Colonic mucosa (tissue), 4 donors: ENCODE measurements at regions not wholly inside any gene's neighbourhood (a gene's known extent, or its start where the extent isn't known, plus 50 kb on each side); places are given as distances from the start of the nearest gene placed in this dataset.

ENCODE experiments used
- DNase-seq: peaks from one replicate; pipeline ENCODE4 v3.0.0-alpha.2; 2020
- H3K27ac ChIP-seq: fragments of 200-600 bp; one replicate; pipeline ENCODE4 v1.8.0; 2021
- H3K27me3 ChIP-seq: fragments of 200-600 bp; one replicate; pipeline ENCODE4 v1.8.0; 2021
- H3K36me3 ChIP-seq: fragments of 200-600 bp; one replicate; pipeline ENCODE4 v1.8.0; 2021
- H3K4me1 ChIP-seq: fragments of 200-600 bp; one replicate; pipeline ENCODE4 v1.8.0; 2021; ENCODE audit warnings: mild to moderate bottlenecking
- H3K4me3 ChIP-seq: fragments of 200-600 bp; one replicate; pipeline ENCODE4 v1.8.0; 2021
- H3K9ac ChIP-seq, 2 donors: one replicate each; pipeline ENCODE4 v1.7.0; 2013; ENCODE audit warnings: control low read depth in 2 of 2, low read depth in 2 of 2, low read length in 2 of 2
- H3K9me3 ChIP-seq: fragments of 200-600 bp; one replicate; pipeline ENCODE4 v1.8.0; 2021
- CTCF ChIP-seq: fragments of 200-600 bp; IDR thresholded peaks from one replicate; pipeline ENCODE4 v1.8.0; 2022; ENCODE audit warnings: antibody characterized with exemption, mild to moderate bottlenecking
- intact Hi-C: fragments of 100-400 bp; cut with DNase I; formaldehyde crosslinking; loops from one replicate; pipeline ENCODE4 v1.14.1; 2022
- donor health status: healthy.
- donor health status: DM: no; HTN: no; CAD: no.
- donor health status: DM: no; HTN: no; CAD: no.

DNA sequence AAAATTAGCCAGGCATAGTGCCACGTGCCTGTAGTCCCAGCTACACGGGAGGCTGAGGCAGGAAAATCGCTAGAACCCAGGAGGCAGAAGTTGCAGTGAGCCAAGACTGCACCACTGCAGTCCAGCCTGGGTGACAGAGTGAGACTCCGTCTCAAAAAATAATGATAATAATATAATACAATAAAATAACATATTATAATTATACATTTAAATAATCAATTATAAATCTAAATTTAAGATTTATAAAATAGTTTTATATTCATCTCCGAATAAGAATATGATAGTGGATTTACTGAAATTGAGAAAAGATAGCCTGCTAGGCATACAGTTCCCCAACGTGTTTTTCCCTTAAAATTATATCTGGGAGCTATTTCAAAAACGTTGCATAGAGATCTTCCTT is 599.6 kb downstream of the CDH18 start:
- no peaks in the 10 kb centered on the region for H3K4me1 ChIP-seq
- intact Hi-C loops, result no loop called here
- no peaks in the 10 kb centered on the region for H3K36me3 ChIP-seq
- no peak for TF ChIP-seq CTCF
- no peak overlapping the region for H3K27ac ChIP-seq
- no peak overlapping the region for H3K9ac ChIP-seq
- no peaks in the 10 kb centered on the region for H3K27me3 ChIP-seq
- DNase-seq, result no peak
- no peaks in the 10 kb centered on the region for H3K9me3 ChIP-seq
- H3K4me3 ChIP-seq, result no peak overlapping the region

GRCh38 chr5:19401032-19401431 is 587.0 kb downstream of the CDH18 start:
- intact Hi-C loops, result no loop called here
- TF ChIP-seq CTCF, result no peak
- no peaks in the 10 kb centered on the region for H3K36me3 ChIP-seq
- H3K9ac ChIP-seq, result no peak overlapping the region
- no peaks in the 10 kb centered on the region for H3K9me3 ChIP-seq
- H3K27ac ChIP-seq, result no peak overlapping the region
- H3K27me3 ChIP-seq, result no peaks in the 10 kb centered on the region
- H3K4me3 ChIP-seq, result no peak overlapping the region
- H3K4me1 ChIP-seq, result no peaks in the 10 kb centered on the region
- no peak for DNase-seq

DNA sequence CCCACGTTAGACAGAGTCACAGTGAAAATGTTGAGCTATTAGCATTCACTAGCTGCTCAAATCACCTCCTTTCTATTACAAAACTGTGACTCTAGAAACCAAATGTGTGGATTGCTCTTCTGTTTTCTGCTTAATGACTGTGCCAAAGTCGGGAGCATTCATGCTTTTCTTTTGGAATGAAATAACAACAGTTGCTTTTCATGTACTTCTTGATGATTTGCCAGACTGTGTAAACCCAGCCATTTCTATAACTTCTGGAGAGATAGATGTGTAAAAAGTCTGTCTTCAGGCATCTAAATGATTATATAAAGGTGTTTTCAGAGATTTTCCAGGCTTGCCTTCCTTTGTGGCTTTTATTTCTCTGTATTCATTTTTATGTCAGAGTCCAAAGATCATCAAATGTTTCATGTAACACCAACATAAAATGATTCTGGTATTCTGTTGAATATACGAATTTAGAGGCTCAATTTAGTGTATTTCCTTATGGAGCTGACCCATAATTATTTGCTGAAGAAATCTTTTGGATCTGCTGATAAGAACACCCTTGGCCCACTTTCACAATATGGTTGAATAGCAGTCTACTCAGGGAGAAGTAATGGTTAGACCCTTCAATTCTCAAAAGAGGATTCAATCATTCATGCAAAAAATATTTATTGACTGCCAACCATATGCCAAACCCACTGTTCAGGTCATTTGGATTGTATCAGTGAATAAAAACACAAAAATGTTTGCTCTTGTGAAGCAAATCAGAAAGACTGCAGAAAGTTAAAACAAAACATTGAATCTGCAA is 581.2 kb downstream of the CDH18 start:
- intact Hi-C loops, result no loop called here
- Histone ChIP-seq H3K4me1 (no peaks in the 10 kb centered on the region), H3K27ac (no peak overlapping the region), H3K4me3 (no peak overlapping the region), H3K27me3 (no peaks in the 10 kb centered on the region), H3K9me3 (no peaks in the 10 kb centered on the region), H3K9ac (no peak overlapping the region), H3K36me3 (no peaks in the 10 kb centered on the region)
- no peak for TF ChIP-seq CTCF
- no peak for DNase-seq

GRCh38 chr5:19408149-19408548 is 579.9 kb downstream of the CDH18 start:
- intact Hi-C loops, result no loop called here
- no peaks in the 10 kb centered on the region for H3K9me3 ChIP-seq
- H3K4me3 ChIP-seq, result no peak overlapping the region
- no peak for TF ChIP-seq CTCF
- H3K36me3 ChIP-seq, result no peaks in the 10 kb centered on the region
- H3K9ac ChIP-seq, result no peak overlapping the region
- DNase-seq, result no peak
- H3K4me1 ChIP-seq, result no peaks in the 10 kb centered on the region
- H3K27ac ChIP-seq, result no peak overlapping the region
- H3K27me3 ChIP-seq, result no peaks in the 10 kb centered on the region

DNA sequence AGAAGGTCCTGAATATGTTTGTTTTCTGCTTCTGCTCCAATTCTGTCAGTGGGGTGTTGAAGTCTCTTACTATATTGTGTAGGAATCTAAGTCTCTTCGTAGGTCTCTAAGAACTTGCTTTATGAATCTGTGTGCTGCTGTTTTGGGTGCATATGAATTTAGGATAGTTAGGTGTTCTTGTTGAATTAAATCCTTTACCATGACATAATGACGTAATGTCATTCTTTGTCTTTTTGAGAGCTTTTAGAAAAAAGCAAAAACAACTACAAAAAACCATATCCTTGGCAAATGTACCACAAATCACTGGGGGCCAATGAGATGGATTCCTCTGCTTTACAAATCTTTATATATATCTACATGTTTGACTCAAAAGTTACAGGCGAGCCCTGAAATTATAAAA is 576.1 kb downstream of the CDH18 start:
- Histone ChIP-seq H3K9me3 (no peaks in the 10 kb centered on the region), H3K36me3 (no peaks in the 10 kb centered on the region), H3K4me3 (no peak overlapping the region), H3K27ac (no peak overlapping the region), H3K4me1 (no peaks in the 10 kb centered on the region), H3K27me3 (no peaks in the 10 kb centered on the region), H3K9ac (no peak overlapping the region)
- TF ChIP-seq CTCF, result no peak
- no peak for DNase-seq
- intact Hi-C loops, result no loop called here
